ENCODE measurements at regions not wholly inside any gene's neighbourhood (a gene's known extent, or its start where the extent isn't known, plus 50 kb on each side); places are given as distances from the start of the nearest gene placed in this dataset.

GRCh38 chr12:59186451-59186850 is 266.1 kb upstream of the LRIG3 start (continued):
- no peak for TF ChIP-seq TAF1 (CRISPR knock-in tag; IDR thresholded peaks at IDR 0.05)
- TF ChIP-seq ZNF572 (CRISPR knock-in tag; IDR thresholded peaks at IDR 0.05) = no peak
- no peak for TF ChIP-seq CEBPZ (IDR thresholded peaks at IDR 0.05; ENCODE audit: low read length)
- no peak for TF ChIP-seq ZNF280B (CRISPR knock-in tag; IDR thresholded peaks at IDR 0.05; ENCODE audit: borderline replicate concordance)
- TF ChIP-seq PITX1 (CRISPR knock-in tag; IDR thresholded peaks at IDR 0.05) = no peak
- TF ChIP-seq DDIT3 (CRISPR knock-in tag; IDR thresholded peaks at IDR 0.05) = no peak
- no peak for TF ChIP-seq SAP130 (CRISPR knock-in tag; IDR thresholded peaks at IDR 0.05; ENCODE audit: low read depth)
- no peak for TF ChIP-seq ZNF484 (CRISPR knock-in tag; IDR thresholded peaks at IDR 0.05; ENCODE audit: borderline replicate concordance, low read depth)

GRCh38 chr12:59185295-59185694 is 265.0 kb upstream of the LRIG3 start:
- ATAC-seq (no peak), DNase-seq (ENCODE audit: low spot score) (no peak), FAIRE-seq (no peak)
- Histone ChIP-seq H3K9ac (ENCODE audit: insufficient read depth, low read depth, low read length) (no peak overlapping the region), H3K36me3 (replicated peaks in 1 of 2; ENCODE audit: control insufficient read depth in 1 of 2, insufficient read depth in 2 of 2, low read length in 2 of 2) (no peaks in the 10 kb centered on the region), H3K4me1 (ENCODE audit: insufficient read depth, low read length) (no peaks in the 10 kb centered on the region), H3K27me3 (ENCODE audit: control insufficient read depth in 1 of 2, insufficient read depth in 2 of 2, low read length in 2 of 2) (no peaks in the 10 kb centered on the region; a peak in 1 of 5 replicates), H3K9me3 (ENCODE audit: low read length) (no peaks in the 10 kb centered on the region), H3K79me2 (ENCODE audit: insufficient read depth, low read length) (no peaks in the 10 kb centered on the region), H4K20me1 (ENCODE audit: insufficient read depth, low read length) (no peaks in the 10 kb centered on the region), H3K4me2 (ENCODE audit: low read depth, low read length) (no peak overlapping the region), H2AFZ (ENCODE audit: low read length) (no peak overlapping the region), H3K4me3 (replicated peaks in 1 of 3; ENCODE audit: insufficient read depth in 1 of 3, low read depth in 2 of 3, low read length in 3 of 3) (no peak overlapping the region), H3K27ac (ENCODE audit: extremely low read length, insufficient read depth, low read length) (no peak overlapping the region)
- BruUV-seq (replicated peaks) = no TSS peak
- TF ChIP-seq POLR2AphosphoS5 (IDR thresholded peaks at IDR 0.05; ENCODE audit: low read depth, low read length) (no peak), MAZ (IDR thresholded peaks at IDR 0.05; ENCODE audit: borderline replicate concordance, low read depth, low read length) (no peak), MAZ (CRISPR knock-in tag; IDR thresholded peaks at IDR 0.05; ENCODE audit: low read depth) (no peak), HNRNPH1 (optimal IDR thresholded peaks at IDR 0.05; ENCODE audit: low read depth, low read length) (no peak), ZNF296 (CRISPR knock-in tag; conservative IDR thresholded peaks at IDR 0.05) (no peak), ZNF550 (CRISPR knock-in tag; IDR thresholded peaks at IDR 0.05; ENCODE audit: borderline replicate concordance) (no peak), ZKSCAN1 (IDR thresholded peaks at IDR 0.05; ENCODE audit: low read length) (no peak)
- intact Hi-C loops (cut with micrococcal nuclease; ENCODE audit: unreplicated experiment) (no loop called here), in situ Hi-C loops (cut with HindIII; ENCODE audit: extremely low pct_ligation_motif_present, low pct_unique_long_range_greater_than_20kb) (no loop called here)
- WGBS (ENCODE audit: low lambda C conversion rate) = 0% methylated on average over 4 of the region's 4 CpGs
- CTCF ChIA-PET (ENCODE audit: low intra/inter-chr PET ratio, low total read pairs) = no interaction called here
- POLR2A ChIA-PET = no interaction called here

All from HepG2 (cell line).